K562 (cell line): ENCODE measurements at regions not wholly inside any gene's neighbourhood (a gene's known extent, or its start where the extent isn't known, plus 50 kb on each side); places are given as distances from the start of the nearest gene placed in this dataset.

Experiments
- ATAC-seq: fragments of 200-7000 bp; cut with Tn5 transposase; 3 replicates; pipeline ENCODE4 v1.9.1; 2020; ENCODE audit warnings: moderate library complexity
- BruUV-seq: library from RNA; stranded (reverse); fragments of 400-500 nt; replicated peaks from 2 replicates; lab custom pipeline; 2021; lab: Mats Ljungman, UMichigan
- CTCF ChIA-PET: fragments of 300-600 bp; formaldehyde crosslinking; extraction: SDS; loops from one replicate; lab custom pipeline; 2021; ENCODE audit warnings: low intra/inter-chr PET ratio; lab: Yijun Ruan, JAX
- POLR2A ChIA-PET: fragments of 300-600, 350-650 bp; sonication (Branson Sonifier 250); formaldehyde crosslinking; extraction: SDS; loops from one replicate; lab custom pipeline; 2021; ENCODE audit warnings: antibody characterized with exemption, inconsistent platforms; lab: Yijun Ruan, JAX
- DNase-seq, 4 experiments: peaks; one replicate each; pipeline versions ENCODE4 v3.0.0 to v3.0.0-alpha.2; 2011 to 2018; ENCODE audit warnings: low spot score in 3 of 4, mixed read lengths in 3 of 4; ENCODE audit errors: extremely low read depth in 1 of 4
- FAIRE-seq: peaks from 2 replicates; lab custom pipeline; 2011; peaks lifted over from hg19 to GRCh38; lab: Jason Lieb, UNC
- H2AFZ ChIP-seq: 2 replicates; pipeline ENCODE4 v1.6.0; 2011; ENCODE audit warnings: low read depth, low read length, control low read depth, inconsistent platforms
- H3K27ac ChIP-seq: fragments of 200-600 bp; 3 replicates; pipeline ENCODE4 v1.8.0; 2011; ENCODE audit warnings: low read depth, mild to moderate bottlenecking, control low read depth, inconsistent platforms, low read length, moderate library complexity, mixed read lengths; ENCODE audit errors: extremely low read depth
- H3K27me3 ChIP-seq, 2 experiments: fragments of 300-600 bp in 1 of 2; 2 replicates in 1 of 2; 3 replicates in 1 of 2; pipeline versions ENCODE4 v1.6.0 to v1.8.0; 2011; ENCODE audit warnings: inconsistent platforms in 2 of 2, low read length in 2 of 2, mild to moderate bottlenecking in 1 of 2, mixed read lengths in 1 of 2, moderate library complexity in 1 of 2; ENCODE audit not compliant: control insufficient read depth in 2 of 2, insufficient read depth in 2 of 2
- H3K36me3 ChIP-seq: fragments of 300-600 bp; 3 replicates; pipeline ENCODE4 v1.8.0; 2011; ENCODE audit warnings: mild to moderate bottlenecking, low read length, inconsistent platforms; ENCODE audit not compliant: control insufficient read depth, insufficient read depth
- H3K4me1 ChIP-seq, 2 experiments: fragments of 200-600 bp in 1 of 2; replicated peaks in 1 of 2; 2 replicates in 1 of 2; 3 replicates in 1 of 2; pipeline versions ENCODE4 v1.5.1 to v1.8.0; 2011; ENCODE audit warnings: inconsistent platforms in 2 of 2, low read length in 2 of 2, mild to moderate bottlenecking in 1 of 2, mixed read lengths in 1 of 2, moderate library complexity in 1 of 2; ENCODE audit not compliant: control insufficient read depth in 2 of 2, insufficient read depth in 2 of 2
- H3K4me2 ChIP-seq: 2 replicates; pipeline ENCODE4 v1.6.1; 2011; ENCODE audit warnings: low read length, control low read depth, inconsistent platforms, mixed read lengths; ENCODE audit not compliant: insufficient read depth
- H3K4me3 ChIP-seq: fragments of 200-600 bp; sonication (generic), shearing (Covaris generic); 2 replicates; pipeline ENCODE4 v1.5.1; 2016; ENCODE audit warnings: control low read depth, inconsistent platforms
- H3K79me2 ChIP-seq: fragments of 200-600 bp; 3 replicates; pipeline ENCODE4 v1.8.0; 2011; ENCODE audit warnings: low read length, inconsistent platforms; ENCODE audit not compliant: control insufficient read depth, insufficient read depth
- H3K9ac ChIP-seq, 2 experiments: 2 replicates each; pipeline versions ENCODE4 v1.6.0 to v1.6.1; 2011; ENCODE audit warnings: low read depth in 2 of 2, low read length in 2 of 2, control low read depth in 1 of 2, inconsistent platforms in 1 of 2, mild to moderate bottlenecking in 1 of 2, mixed read lengths in 1 of 2; ENCODE audit not compliant: insufficient read depth in 1 of 2
- H3K9me1 ChIP-seq: one replicate; pipeline ENCODE4 v1.6.0; 2011; ENCODE audit warnings: inconsistent platforms, mild to moderate bottlenecking, low read length, moderate library complexity; ENCODE audit not compliant: control insufficient read depth, insufficient read depth
- H3K9me3 ChIP-seq: replicated peaks from 2 replicates; pipeline ENCODE4 v1.5.1; 2011; ENCODE audit warnings: low read depth, low read length, inconsistent platforms; ENCODE audit not compliant: control insufficient read depth, insufficient read depth
- H4K20me1 ChIP-seq: replicated peaks from 2 replicates; pipeline ENCODE4 v1.6.1; 2011; ENCODE audit warnings: low read length, inconsistent platforms, mixed read lengths; ENCODE audit not compliant: control insufficient read depth, insufficient read depth
- ADNP ChIP-seq: fragments of 200-800 bp; sonication (Bioruptor generic); IDR thresholded peaks from 2 replicates; pipeline ENCODE4 v1.6.1; 2016; ENCODE audit warnings: missing genetic modification characterization, missing compliant biosample characterization
- ATF4 ChIP-seq: fragments of 450-650 bp; formaldehyde crosslinking; IDR thresholded peaks from 2 replicates; pipeline ENCODE4 v1.4.0; 2022; ENCODE audit warnings: mild to moderate bottlenecking, moderate library complexity
- E4F1 ChIP-seq: fragments of 250-450 bp; sonication (Bioruptor Pico); IDR thresholded peaks from 2 replicates; pipeline ENCODE4 v1.5.0; 2021; ENCODE audit warnings: mild to moderate bottlenecking, borderline replicate concordance
- MBD2 ChIP-seq: sonication (generic); IDR thresholded peaks from 2 replicates; pipeline ENCODE4 v1.6.1; 2016; ENCODE audit warnings: low read depth, borderline replicate concordance
- NR3C1 ChIP-seq: sonication (generic); formaldehyde crosslinking; IDR thresholded peaks from 2 replicates; pipeline ENCODE4 v1.8.1; 2022; ENCODE audit warnings: missing genetic modification reagents
- PTBP1 ChIP-seq: fragments of 200-400 bp; formaldehyde crosslinking; IDR thresholded peaks from 2 replicates; pipeline ENCODE4 v1.6.1; 2017; ENCODE audit warnings: low read depth, low read length
- RFX1 ChIP-seq: fragments of 450-650 bp; IDR thresholded peaks from 2 replicates; pipeline ENCODE4 v1.6.1; 2016; ENCODE audit warnings: mild to moderate bottlenecking, moderate library complexity
- RFX5 ChIP-seq: IDR thresholded peaks from 2 replicates; pipeline ENCODE4 v1.6.1; 2011; ENCODE audit warnings: low read depth, mild to moderate bottlenecking, improper control_type of control experiment, low read length
- SIX5 ChIP-seq, 2 experiments: IDR thresholded peaks; 2 replicates each; pipeline ENCODE4 v1.6.1; 2011; ENCODE audit warnings: low read length in 2 of 2, borderline replicate concordance in 1 of 2, low read depth in 1 of 2, mild to moderate bottlenecking in 1 of 2, moderate library complexity in 1 of 2; ENCODE audit not compliant: insufficient read depth in 1 of 2
- SOX6 ChIP-seq: fragments of 450-650 bp; IDR thresholded peaks from 2 replicates; pipeline ENCODE4 v1.6.1; 2014; ENCODE audit warnings: mild to moderate bottlenecking
- ZBTB5 ChIP-seq: fragments of 450-650 bp; IDR thresholded peaks from 2 replicates; pipeline ENCODE4 v1.6.1; 2017; ENCODE audit warnings: antibody characterized with exemption
- WGBS: fragments of 100-300 bp; shearing (Covaris generic); methylation state at CpG from one replicate; pipeline ENCODE4 v1.1.6; 2016; ENCODE audit warnings: low coverage, mixed read lengths; ENCODE audit not compliant: insufficient coverage; ENCODE audit errors: missing lambda C conversion rate; 5-methylcytosine and 5-hydroxymethylcytosine counted together
- in situ Hi-C: fragments of 300-500 bp; cut with MboI; formaldehyde crosslinking; loops from 4 replicates; pipeline ENCODE4 v1.15.0; 2018; ENCODE audit warnings: inconsistent platforms, mixed read lengths
- intact Hi-C: fragments of 100-400 bp; cut with micrococcal nuclease; formaldehyde crosslinking; loops from 2 replicates; pipeline ENCODE4 v1.14.2; 2022
- TF ChIP-seq, protein P1 (sequence below): fragments of 250-450 bp; sonication (Bioruptor Pico); IDR thresholded peaks from 2 replicates; pipeline ENCODE4 v1.4.0; 2020; ENCODE audit warnings: mild to moderate bottlenecking, moderate library complexity

GRCh38 chr5:52685971-52686370 lies 101.7 kb upstream of the ITGA1 start (continued):
- no peak for TF ChIP-seq ATF4 (CRISPR knock-in tag)

- POLR2A ChIA-PET = interaction anchor here (0.6 to 1.0 kb wide), 2 partner anchors 12 to 1203 kb away, joined by 3 read pairs; no protein-coding TSS in a partner anchor
- H3K4me3 ChIP-seq = no peak overlapping the region
- H3K4me2 ChIP-seq = no peak overlapping the region
- FAIRE-seq = no peak
- TF ChIP-seq NR3C1 (no peak), PTBP1 (no peak), ZBTB5 (no peak), SOX6 (no peak), SIX5 (IDR thresholded peaks at IDR 0.05; ENCODE audit: borderline replicate concordance in 1 of 2, insufficient read depth in 1 of 2, low read depth in 1 of 2, low read length in 2 of 2) (no peak), ADNP (tag) (no peak), E4F1 (CRISPR knock-in tag) (no peak), RFX1 (no peak), MBD2 (no peak), RFX5 (no peak)
- TF ChIP-seq, protein P1, sequence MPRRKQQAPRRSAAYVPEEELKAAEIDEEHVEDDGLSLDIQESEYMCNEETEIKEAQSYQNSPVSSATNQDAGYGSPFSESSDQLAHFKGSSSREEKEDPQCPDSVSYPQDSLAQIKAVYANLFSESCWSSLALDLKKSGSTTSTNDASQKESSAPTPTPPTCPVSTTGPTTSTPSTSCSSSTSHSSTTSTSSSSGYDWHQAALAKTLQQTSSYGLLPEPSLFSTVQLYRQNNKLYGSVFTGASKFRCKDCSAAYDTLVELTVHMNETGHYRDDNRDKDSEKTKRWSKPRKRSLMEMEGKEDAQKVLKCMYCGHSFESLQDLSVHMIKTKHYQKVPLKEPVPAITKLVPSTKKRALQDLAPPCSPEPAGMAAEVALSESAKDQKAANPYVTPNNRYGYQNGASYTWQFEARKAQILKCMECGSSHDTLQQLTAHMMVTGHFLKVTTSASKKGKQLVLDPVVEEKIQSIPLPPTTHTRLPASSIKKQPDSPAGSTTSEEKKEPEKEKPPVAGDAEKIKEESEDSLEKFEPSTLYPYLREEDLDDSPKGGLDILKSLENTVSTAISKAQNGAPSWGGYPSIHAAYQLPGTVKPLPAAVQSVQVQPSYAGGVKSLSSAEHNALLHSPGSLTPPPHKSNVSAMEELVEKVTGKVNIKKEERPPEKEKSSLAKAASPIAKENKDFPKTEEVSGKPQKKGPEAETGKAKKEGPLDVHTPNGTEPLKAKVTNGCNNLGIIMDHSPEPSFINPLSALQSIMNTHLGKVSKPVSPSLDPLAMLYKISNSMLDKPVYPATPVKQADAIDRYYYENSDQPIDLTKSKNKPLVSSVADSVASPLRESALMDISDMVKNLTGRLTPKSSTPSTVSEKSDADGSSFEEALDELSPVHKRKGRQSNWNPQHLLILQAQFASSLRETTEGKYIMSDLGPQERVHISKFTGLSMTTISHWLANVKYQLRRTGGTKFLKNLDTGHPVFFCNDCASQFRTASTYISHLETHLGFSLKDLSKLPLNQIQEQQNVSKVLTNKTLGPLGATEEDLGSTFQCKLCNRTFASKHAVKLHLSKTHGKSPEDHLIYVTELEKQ = no peak
- TF ChIP-seq, all 486 proteins: peak for 0
- CTCF ChIA-PET = no interaction called here
- Histone ChIP-seq H3K9me1 (no peaks in the 10 kb centered on the region), H3K4me1 (no peaks in the 10 kb centered on the region), H3K9ac (no peak overlapping the region), H3K9me3 (no peaks in the 10 kb centered on the region), H3K79me2 (no peaks in the 10 kb centered on the region), H3K27ac (no peak overlapping the region), H4K20me1 (no peaks in the 10 kb centered on the region), H3K27me3 (no peaks in the 10 kb centered on the region), H2AFZ (no peak overlapping the region), H3K36me3 (no peaks in the 10 kb centered on the region)
- no TSS peak for BruUV-seq
- WGBS = 0% methylated on average over 2 of the region's 2 CpGs
- in situ Hi-C loops = no loop called here
- intact Hi-C loops = loop anchor here (5.0 kb wide), 1 partner anchor 227 kb away; no protein-coding TSS in a partner anchor
- ATAC-seq = no peak
- no peak for DNase-seq
These were observed 97.4 kb upstream of the ITGA1 start for GRCh38 chr5:52690236-52690768.
